GM18517 (cell line): ENCODE measurements at regions not wholly inside any gene's neighbourhood (a gene's known extent, or its start where the extent isn't known, plus 50 kb on each side); places are given as distances from the start of the nearest gene placed in this dataset.
"Not testable (repeated sequence)": the region's sequence is repeated elsewhere in the genome, so short reads cannot be mapped to it uniquely, and the experiment has no call there.

Experiments used
- ATAC-seq: cut with Tn5 transposase; IDR thresholded peaks from one replicate; pipeline ENCODE4 v1.9.1; 2021; ENCODE audit warnings: mild to moderate bottlenecking, moderate library complexity; ENCODE audit not compliant: unreplicated experiment

DNA sequence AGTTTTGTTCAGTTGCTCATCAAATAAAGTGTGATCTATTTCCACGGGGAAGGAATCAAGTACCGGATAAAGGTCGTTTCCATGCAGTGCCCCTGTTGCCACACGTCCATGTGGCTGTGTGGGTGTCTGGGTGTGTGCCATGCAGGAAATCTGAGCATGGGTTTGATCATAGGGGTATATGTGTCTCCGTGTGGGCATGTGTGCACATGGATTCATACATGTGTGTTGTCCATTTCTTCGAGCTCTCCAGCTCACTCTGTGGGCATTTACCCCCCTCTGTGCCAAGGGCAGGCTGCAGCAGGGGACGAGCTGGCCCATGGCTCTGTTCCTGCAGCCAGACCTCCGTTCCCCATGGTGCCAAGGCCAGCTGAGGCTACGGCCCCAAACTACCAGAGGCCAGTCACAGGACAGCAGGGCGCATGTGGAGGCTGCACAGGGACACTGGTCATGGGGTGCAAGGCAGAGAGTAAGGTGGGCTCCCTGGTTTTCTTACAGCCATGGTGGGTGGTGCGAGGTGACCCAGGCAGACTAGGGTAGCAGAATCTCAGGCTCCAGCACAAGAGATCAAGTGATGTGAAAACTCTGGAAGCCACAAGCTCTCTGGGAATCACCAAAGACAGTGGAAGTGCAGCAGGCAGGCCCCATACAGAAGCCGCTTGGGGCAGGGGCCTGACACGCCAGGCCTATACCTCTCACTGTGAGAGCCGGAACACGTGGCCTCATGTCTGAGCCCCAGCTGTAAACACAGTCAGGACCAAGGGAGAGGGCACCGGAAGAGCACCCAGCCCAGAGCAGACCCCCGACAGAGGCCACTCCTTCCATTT lies 66.4 kb upstream of the RAB6C start:
- ATAC-seq: no peak

DNA sequence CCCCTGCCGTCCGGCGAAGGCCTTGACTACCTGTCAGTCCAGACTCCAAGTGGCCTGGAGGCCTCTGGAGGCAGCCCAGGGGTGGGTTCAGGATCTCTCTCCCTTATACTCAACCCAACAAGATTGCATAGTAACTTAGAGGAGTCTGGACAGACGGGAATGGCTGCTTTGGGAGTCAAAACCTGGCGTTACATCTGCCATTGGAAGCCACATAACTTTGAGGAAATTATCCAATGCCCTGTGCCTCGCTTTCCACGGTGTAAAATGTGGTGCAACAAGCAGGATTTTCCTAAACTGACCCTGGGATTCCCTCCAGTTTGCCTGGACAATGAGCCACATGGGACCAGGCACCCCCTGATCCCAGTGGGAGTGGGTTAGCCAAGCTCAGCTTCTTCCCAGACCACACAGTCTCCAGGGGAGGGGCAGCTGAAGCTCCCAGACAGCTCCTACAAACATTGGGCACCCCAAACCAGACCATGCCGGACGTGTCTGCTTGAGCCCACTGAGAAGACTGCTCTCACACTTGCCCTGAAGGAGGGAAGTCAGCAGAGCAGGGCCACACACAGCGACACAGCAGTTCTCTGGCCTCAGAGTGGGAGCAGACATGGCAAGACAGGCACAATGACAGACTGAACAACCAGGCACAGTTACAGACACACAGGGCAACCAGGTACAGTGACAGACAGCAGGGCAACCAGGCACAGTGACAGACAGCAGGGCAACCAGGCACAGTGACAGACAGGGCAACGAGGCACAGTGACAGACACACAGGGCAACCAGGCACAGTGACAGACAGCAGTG lies 65.6 kb upstream of the RAB6C start:
- no peak for ATAC-seq

DNA sequence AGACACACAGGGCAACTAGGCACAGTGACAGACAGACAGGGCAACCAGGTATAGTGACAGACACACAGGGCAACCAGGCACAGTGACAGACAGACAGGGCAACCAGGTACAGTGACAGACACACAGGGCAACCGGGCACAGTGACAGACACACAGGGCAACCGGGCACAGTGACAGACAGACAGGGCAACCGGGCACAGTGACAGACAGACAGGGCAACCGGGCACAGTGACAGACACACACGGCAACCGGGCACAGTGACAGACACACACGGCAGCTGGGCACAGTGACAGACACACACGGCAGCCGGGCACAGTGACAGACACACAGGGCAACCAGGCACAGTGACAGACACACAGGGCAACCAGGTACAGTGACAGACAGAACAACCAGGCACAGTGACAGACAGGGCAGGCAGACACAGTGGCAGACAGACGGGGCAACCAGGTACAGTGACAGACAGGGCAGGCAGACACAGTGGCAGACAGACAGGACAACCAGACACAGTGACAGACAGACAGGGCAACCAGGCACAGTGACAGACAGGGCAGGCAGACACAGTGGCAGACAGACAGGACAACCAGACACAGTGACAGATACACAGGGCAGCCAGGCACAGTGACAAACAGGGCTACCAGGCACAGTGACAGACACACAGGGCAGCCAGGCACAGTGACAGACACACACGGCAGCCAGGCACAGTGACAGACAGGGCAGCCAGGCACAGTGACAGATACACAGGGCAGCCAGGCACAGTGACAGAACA lies 64.7 kb upstream of the RAB6C start:
- no peak for ATAC-seq

DNA sequence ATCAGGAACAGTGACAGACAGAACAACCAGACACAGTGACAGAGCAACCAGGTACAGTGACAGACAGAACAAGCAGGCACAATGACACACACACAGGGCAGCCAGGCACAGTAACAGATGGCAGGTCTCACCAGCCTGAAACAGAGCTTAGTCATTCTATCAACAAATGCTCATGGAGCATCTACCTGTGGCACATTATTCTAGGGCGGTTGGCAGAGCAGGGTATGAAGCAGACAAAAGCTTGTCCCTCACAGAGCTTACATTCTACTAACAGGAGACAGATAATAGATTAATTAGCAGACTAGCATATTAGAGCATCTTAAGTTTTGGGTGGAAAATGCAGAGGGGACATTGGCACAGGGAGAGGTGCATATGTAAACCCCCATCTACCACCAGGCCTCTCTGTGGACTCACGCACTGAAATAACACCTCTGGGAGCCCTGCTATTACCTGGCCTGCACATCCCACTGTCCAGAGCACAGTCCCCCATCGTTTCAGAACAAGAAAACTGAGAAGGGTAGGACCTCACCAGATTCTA lies 64.1 kb upstream of the RAB6C start:
- no peak for ATAC-seq

DNA sequence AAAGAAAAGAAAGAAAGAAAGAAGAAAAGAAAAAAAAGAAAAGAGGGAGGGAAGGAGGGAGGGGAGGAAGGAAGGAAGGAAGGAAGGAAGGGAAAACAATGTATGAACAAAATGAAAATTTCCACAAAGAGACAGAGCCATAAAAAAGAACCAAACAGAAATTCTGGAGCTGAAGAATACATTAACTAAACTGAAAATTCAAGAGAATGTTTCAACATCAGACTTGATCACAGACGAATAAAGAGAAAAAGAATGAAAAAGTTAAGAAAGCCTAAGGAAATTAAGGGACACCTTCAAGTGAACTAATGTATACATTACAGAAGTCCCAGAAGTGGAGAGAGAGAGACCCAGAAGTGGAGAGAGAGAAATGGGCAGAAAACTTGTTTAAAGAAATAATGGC lies 60.9 kb upstream of the RAB6C start:
- ATAC-seq: no peak

DNA sequence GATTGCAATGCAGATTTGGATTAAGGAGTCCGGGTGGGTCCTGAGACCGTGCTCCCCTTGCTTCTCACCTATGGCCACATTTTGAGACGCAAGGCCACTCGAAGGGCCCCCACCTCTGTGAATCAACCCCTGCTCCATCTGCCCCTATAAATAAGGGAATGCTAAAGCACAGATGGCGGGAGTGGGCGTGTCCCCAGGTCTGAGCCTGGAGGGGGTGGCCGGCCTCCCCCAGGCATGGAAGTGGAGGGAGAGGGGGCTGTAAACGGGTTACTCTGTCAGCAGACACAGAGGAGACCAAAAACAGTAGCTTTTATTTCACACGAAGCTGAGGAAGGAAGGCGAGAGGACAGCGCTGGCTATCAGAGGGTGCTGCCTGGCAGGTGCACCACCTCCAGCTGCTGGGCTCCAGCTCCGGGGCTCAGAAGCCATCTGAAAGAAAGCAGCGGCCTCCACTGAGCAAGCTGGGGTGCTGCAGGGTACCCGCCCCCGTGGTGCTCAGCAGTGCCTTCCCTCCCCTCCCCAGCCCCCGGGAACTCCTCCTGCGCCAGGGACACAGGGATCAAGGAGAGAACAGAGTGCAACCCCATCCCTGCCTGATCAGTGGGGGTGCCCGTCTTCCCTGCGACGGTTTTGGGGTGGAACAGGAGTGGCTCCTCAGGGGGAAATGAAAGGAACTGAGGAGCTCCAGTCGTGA lies 56.7 kb upstream of the RAB6C start:
- no peak for ATAC-seq

DNA sequence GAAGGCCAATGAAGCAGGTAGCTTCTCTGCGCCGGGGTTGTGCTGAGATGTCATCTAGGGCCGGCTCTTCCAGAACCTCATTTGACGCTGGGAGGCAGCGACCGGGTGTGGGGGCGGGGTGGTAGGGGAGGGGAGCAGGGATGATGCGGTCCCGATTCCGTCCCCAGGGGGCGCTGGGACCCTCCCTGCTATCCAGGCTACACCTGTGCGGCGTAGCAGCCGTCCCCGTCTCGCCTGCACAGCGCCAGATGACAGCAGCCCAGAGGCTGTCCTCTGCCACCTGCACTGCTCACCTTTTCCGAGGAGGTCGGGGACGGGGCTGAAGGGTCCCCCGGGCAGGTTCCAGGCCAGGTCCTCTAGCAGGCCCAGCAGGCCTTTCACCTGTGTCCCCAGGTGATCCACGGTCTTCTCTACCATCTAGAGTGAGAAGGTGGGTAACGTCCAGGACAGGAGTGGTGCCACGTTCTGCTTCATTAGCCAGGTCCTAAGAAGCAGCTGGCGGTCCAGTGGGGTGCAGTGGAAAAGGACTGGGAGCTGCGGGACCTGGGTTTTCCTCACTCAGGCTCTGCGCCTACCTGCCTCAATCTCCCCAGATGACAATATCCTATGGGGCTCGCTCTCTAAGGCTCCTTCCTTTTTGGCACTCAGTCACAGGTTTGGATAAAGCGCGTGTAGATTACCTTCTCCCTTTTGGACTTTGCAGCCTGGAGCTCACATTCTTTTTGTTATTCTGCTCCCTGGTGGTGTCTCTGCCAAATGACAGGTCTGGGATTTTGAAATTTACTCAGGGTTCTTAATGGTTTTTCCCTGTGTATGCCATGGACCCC lies 56.0 kb upstream of the RAB6C start:
- ATAC-seq: no peak

DNA sequence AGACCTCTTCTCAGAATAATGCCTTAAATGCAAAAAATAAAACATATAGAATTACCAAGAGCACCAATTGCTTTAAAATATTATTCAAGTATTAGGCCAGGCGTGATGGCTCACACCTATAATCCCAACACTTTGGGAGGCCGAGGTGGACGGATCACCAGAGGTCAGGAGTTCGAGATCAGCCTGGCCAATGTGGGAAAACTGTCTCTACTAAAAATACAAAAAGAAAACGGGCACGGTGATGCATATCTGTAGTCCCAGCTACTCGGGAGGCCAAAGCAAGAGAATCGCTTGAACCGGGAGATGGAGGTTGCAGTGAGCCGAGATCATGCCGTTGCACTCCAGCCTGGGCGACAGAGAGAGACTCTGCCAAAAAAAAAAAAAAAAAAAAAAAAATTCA lies 55.4 kb upstream of the RAB6C start:
- not testable (repeated sequence) for ATAC-seq

DNA sequence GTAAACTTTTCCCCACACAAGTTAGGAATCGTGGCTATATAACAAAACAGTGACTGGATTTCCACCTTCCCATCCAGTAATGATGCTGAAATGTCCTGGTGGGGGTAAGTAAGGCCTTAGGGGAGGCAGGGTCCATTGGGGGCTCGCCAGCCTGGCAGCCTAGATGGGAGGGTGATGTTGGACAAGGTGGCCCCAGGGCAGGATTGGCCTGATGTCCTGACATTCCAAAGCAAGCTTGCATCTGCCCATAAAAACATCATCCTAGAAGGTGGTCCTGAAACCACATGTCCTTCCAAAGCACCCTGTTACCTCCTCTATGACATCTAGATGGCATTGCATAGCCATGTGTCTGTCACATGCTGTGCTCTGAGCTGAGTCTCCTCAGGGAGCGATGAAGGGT lies 54.1 kb upstream of the RAB6C start:
- ATAC-seq: no peak

DNA sequence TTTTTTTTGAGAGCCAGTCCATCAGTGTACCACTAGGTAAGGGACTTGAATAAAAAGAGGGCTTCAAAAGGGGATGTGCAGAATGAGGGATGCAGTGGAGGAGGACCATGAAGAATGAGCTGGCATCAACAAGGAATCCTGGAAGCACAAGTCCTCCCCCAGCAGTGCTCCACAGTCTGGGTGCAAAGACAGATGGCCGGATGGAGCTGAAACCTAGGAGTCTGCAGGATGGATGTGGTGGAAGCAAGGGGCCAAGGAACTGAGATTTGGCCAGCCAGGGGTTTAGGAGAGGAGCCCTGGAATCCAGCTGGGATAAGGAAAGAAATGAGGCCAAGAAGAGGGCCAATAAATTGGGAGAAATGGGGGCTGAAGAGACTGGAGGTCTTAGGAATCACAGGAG lies 51.8 kb upstream of the RAB6C start:
- ATAC-seq: no peak

DNA sequence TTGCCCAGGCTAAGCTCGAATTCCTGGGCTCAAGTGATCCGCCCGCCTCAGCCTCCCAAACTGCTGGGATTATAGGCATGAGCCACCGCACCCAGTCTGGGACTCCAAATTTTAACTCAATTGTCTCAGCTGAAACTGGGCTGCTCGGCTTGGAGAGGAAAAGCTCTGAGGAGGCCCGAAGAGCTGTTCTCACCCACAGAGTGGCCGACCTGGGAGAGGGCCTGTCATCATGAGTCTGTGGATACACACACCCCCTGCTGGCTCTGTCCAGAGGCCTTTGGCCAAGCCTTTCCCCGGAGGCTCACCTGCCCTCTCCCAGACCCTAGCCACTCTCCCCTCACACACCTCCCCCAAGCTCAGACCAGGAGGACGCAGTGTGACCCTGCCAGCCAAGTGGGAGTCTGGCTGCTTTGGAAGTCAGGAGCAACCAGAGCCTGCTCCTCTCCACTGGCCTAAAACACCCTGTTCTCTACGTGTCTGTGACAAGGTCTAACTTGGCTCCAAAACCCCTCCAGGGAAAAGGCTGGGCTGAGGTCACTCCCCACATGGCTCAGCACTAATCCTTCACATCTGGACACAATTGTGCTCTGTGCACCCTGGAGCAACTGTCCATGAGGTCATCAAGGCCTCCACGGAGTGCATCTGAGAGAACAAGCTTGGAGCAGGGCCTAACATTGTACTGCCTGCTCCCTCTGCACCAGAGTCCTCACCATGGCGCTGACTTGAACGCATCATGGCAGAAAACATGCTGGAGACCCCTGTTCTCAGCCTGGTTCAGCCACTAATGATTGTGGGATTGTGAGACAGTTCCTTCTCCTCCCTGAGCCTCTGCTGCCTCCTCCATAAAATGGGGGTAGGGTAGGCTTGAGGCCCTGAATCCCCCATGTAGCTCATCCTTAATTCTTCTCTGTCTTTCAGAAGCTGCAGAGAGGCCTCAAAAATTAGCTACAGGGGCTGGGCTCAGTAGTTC lies 49.9 kb upstream of the RAB6C start:
- no peak for ATAC-seq
